ENCODE measurements at regions not wholly inside any gene's neighbourhood (a gene's known extent, or its start where the extent isn't known, plus 50 kb on each side); places are given as distances from the start of the nearest gene placed in this dataset.
A peak's percentile ranks its signal among the peaks of the same experiment; 100 is the strongest.
"Not testable (repeated sequence)": the region's sequence is repeated elsewhere in the genome, so short reads cannot be mapped to it uniquely, and the experiment has no call there.

- no peak for DNase-seq
Measured at GRCh38 chr5:128722551-128722950, 184.5 kb upstream of the FBN2 start.

- DNase-seq, result not testable (repeated sequence)
Measured at GRCh38 chr5:128730021-128730420, 192.0 kb upstream of the FBN2 start.

GRCh38 chr5:128735656-128736055 is 197.6 kb upstream of the FBN2 start:
- not testable (repeated sequence) for DNase-seq

GRCh38 chr5:128736553-128736952 is 198.5 kb upstream of the FBN2 start:
- peak in 39 of 51 donors; percentile 1 to 57 (median 27) for DNase-seq

GRCh38 chr5:128749136-128749898 is 211.3 kb upstream of the FBN2 start:
- DNase-seq, result no peak

GRCh38 chr5:128750155-128750554 is 212.1 kb upstream of the FBN2 start:
- DNase-seq, result no peak

- no peak for DNase-seq
Measured at GRCh38 chr5:128757196-128757959, 207.9 kb upstream of the SLC27A6 start.

GRCh38 chr5:128762661-128763306 is 202.5 kb upstream of the SLC27A6 start:
- no peak for DNase-seq

GRCh38 chr5:128763321-128763720 is 202.0 kb upstream of the SLC27A6 start:
- no peak for DNase-seq

- no peak for DNase-seq
Measured at GRCh38 chr5:128764601-128765310, 200.5 kb upstream of the SLC27A6 start.

- no peak for DNase-seq
Measured at GRCh38 chr5:128765448-128766061, 199.7 kb upstream of the SLC27A6 start.

- no peak for DNase-seq
Measured at GRCh38 chr5:128766406-128766805, 198.9 kb upstream of the SLC27A6 start.

- DNase-seq, result no peak
Measured at GRCh38 chr5:128770907-128771306, 194.4 kb upstream of the SLC27A6 start.

- no peak for DNase-seq
Measured at GRCh38 chr5:128772356-128772755, 192.9 kb upstream of the SLC27A6 start.

GRCh38 chr5:128773378-128773777 is 191.9 kb upstream of the SLC27A6 start:
- no peak for DNase-seq

GRCh38 chr5:128774605-128775004 is 190.7 kb upstream of the SLC27A6 start:
- DNase-seq, result no peak

- DNase-seq, result no peak
Measured at GRCh38 chr5:128775558-128775957, 189.7 kb upstream of the SLC27A6 start.

- no peak for DNase-seq
Measured at GRCh38 chr5:128777052-128777451, 188.2 kb upstream of the SLC27A6 start.

- no peak for DNase-seq
Measured at GRCh38 chr5:128778474-128778873, 186.8 kb upstream of the SLC27A6 start.

- peak in 39 of 51 donors; percentile 2 to 75 (median 39) for DNase-seq
Measured at GRCh38 chr5:128782446-128782845, 182.8 kb upstream of the SLC27A6 start.

- no peak for DNase-seq
Measured at GRCh38 chr5:128784726-128785125, 180.6 kb upstream of the SLC27A6 start.
